Hematopoietic multipotent progenitor cell treated with erythropoietin and hydrocortisone succinate and interleukin-3 and kit ligand, for 8 days (in vitro differentiated cells): ENCODE measurements at regions not wholly inside any gene's neighbourhood (a gene's known extent, or its start where the extent isn't known, plus 50 kb on each side); places are given as distances from the start of the nearest gene placed in this dataset.
"Not testable (repeated sequence)": the region's sequence is repeated elsewhere in the genome, so short reads cannot be mapped to it uniquely, and the experiment has no call there.

ENCODE experiments used
- DNase-seq: peaks from one replicate; pipeline ENCODE4 v3.0.0-alpha.2; 2015

DNA sequence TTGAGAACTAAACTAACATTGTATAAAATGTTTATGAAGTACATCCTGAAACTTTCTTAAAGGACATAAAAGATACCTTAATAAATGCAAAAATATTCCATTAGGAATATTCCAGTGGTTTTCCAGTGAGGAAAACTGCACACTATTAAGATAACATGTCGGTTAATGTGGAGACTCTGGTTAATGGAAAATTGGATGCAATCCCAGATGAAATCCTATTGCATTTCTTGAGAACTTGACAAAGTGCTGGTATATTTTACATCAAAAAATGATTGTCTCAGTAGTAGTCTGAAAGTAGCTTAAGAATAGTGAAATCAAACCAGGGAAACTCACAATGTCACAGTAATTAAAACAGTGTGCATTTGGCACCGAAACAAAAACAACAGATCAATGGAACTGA is 202.5 kb upstream of the MON1B start:
- DNase-seq: no peak

DNA sequence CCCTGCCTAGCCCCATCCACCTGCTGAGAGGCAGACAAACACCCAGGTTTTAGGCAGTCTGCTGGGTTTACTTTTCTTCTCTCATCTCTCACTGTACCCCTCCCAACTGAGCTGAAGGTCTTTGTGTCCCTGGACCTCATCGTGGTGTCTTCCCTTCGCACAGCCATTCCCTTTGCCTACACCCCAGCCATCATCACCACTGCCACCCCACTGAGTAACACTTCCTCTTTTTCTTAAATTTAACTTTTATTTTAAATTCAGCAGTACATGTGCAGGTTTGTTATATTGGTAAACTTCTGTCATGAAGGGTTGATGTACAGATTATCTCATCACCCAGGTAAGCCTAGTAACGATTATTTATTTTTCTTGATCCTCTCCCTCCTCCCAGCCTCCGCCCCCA is 188.3 kb upstream of the MON1B start:
- no peak for DNase-seq

DNA sequence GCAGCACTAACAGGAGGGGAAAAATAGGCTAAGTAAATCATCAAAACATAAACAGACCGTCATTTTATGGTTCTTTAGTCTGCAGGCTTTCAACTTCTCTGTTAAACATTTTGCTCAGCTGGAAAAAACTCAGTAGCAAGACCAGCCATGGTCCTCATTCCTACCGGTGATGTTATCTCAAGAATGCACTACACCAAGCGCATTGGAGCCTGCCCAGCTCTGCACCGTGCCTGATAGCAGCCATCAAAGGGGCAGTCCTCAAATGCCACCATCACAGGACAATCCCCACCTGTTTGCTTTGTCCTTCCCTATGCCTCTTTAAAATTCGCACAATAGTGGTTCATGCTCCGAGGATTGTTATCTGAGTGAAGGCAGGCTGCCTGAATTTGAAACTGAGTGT is 181.5 kb upstream of the MON1B start:
- no peak for DNase-seq

DNA sequence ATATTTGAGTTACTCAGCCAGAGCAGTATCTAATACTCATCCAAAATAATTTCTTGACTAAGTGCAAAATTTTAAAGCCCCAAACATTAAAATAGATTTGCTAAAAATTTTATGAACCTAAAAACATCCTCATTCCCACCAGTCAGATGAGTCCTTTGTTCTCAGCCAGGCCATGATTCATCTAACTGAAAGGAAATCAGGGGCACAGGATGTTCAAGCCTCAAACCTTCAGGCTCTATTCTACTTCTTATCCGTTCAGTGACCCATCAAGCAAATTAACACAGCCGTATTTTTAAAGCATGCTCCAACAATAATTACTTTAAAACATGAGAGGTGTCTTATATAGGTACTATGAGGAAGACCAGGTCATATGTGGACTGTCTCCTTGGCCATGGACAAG is 176.5 kb upstream of the MON1B start:
- DNase-seq: no peak

DNA sequence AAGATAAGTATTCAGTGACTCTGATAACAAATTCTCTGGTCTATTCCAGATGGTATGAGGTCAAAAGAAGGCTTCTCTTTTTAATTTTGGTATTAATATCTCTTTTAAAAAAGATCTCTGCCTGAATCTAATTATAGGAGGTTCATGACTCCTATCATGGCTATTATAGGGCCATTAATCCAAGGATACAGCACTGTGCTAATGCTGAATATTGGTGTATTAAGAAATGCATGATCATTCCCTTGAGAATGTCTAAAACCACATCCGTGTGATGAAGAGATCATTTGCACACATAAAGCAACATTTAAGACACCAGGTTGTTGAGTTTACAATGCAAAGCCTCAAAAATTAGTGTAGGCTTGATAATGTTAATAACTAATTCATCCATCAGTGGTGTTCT is 160.4 kb upstream of the MON1B start:
- no peak for DNase-seq

DNA sequence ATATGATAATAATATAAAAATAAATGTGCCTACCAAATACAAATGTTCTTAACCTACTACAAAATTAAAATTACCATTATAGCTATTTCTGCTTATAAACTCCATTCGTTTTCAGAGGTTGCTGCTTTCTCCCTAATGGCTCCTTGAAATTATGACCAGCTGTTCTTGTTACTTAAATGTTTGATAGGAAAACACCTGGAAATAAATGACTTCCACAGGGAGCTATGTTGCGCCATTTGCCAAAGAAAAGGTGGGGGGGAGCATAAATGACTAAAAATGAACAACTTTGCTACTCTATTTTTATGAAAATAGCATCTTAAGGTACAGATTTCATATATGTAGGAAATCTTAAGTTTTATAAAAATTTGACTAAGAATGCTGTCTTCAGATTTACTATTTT is 157.5 kb upstream of the MON1B start:
- DNase-seq: no peak

DNA sequence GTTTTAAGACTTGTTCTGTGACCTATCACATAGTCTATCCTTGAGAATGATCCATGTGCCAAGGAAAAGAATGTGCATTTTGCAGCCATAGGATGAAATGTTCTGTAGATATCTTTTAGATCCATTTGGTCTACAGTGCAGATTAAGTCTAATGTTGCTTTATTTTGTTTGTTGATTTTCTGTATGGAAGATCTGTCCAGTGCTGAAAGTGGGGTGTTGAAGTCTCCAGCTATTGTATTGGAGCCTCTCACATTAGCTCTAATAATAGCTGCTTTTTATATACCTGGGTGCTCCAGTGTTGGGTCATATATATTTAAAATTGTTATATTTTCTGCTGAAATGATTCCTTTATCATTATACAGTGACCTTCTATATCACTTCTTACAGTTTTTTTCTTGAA is 155.6 kb upstream of the MON1B start:
- no peak for DNase-seq

DNA sequence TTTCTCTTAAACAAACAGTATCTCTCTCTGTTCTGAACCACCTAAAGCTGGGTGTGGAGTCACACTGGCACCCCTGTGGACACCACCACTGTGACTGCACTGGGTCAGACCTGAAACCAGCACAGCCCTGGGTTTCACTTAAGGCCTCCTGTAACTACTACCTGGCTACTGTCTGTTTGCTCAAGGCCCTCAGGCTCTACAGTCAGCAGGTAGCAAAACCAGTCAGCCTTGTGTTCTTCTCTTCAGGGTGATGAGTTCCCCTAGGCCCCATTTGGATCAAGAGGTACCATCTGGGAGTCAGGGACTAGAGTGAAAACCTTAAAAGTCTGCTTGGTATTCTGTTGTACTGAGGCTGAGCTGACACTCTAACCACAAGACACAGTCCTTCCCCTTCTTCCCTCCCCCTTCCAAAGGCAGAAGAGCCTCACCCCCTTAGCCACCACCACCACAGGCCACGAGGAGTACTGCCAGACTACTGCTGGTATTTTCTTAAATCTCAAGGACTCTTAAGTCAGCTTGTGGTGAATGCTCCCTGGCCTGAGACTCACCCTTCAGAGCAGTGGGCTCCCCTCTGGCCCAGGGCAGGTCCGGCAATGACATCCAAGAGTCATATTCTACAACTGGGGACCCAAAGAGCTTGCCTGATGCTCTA is 153.2 kb upstream of the MON1B start:
- no peak for DNase-seq

DNA sequence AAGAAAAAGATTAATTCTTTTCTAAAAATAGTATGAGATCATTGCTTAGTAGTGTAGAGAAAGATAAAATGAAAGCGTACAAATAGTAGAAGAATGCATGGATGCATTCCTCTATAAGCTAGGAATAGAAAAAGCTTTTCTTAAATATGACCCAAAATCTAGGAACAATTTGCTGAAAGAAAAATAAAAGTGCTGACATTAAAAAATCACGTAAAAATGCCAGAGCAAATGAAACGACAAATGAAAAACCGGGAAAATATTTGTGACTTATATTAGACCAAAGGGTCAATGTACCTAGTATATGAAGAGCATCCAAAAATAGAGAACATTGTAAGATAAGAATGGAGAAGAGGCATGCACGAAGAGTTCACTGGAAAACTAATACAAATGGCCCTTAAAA is 149.5 kb upstream of the MON1B start:
- no peak for DNase-seq

DNA sequence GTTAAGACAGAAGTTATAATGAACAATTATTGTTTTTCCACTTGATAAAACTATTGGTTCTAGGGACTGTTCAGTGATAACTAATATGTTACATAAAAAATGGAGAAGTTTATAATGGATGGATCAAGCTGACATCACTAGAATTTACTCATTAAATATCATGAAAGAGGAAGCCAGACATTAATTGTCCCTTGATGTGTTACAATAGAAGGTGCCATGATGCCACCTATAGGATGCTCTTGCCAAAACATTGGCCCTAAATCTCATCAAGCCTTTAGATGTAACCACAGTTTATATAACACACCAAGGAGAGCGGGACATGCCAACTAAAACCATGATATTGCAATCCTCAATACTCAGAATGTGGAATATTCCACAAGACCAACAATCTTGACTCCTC is 147.9 kb upstream of the MON1B start:
- no peak for DNase-seq

DNA sequence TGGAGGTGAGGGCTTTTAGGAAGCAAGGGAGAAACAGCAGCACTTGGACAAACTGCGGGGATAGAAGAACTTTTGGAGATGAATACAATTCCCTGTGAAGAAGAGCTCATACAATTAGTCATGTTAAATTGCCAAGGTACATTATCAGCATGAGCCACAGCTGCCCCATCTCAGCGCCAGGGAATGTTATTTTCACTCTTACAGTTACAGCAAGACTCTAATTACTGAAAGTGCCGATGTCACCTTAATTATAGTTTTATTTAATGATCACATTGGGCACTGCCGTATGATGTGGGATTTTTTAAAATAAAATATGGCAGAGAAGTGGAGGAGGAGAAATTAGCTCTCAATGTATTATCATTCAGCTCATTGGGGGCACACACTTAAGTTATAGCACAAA is 144.8 kb upstream of the MON1B start:
- no peak for DNase-seq

DNA sequence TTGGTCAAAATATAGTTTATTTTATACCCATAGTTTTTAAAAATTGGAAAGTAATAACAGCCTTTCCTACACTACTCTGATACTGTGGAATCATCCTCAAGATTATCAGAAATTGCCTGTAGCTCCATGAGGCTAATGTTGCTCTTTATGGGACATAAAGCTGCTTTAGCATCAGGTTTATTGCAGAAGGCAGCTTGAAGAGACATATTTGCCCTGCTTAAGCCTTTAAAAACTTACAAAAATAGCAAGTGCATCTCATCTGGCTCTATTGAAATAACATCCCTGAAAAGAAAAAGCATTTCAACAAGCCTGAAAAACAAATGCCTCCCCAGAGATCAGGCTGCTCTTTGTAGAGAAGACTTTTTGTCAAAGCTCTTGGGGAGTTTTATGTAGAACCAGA is 142.9 kb upstream of the MON1B start:
- no peak for DNase-seq

DNA sequence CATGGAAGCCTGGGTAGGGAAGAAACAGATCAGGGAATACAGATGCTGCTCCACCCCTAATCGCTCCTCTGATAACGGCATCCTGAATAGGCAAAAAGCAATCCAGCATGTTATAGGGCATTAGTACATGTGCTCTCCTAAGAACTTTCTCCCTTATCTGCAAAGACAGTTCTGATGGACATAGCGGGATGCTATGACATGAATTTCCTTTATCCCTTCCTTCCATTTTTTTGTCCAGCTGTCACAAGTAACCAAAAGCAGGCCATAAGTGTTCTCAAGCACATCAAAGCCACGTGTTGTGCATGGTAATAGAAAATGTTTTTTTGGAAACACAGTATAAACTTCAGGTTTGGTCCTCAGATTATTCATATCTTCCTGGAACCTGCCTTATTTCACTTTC is 141.4 kb upstream of the MON1B start:
- no peak for DNase-seq

DNA sequence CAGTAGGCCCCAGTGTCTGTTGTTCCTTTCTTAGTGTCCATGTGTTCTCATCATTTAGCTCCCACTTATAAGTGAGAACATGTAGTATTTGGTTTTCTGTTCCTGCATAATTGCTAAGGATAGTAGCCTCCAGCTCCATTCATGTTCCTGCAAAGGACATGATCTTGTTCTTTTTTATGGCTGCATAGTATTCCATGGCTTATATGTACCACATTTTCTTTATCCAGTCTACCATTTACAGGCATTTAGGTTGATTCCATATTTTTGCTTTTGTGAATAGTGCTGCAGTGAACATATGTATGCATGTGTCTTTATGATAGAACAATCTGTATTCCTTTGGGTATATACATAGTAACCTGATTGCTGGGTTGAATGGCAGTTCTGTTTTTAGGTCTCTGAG is 134.4 kb upstream of the MON1B start:
- not testable (repeated sequence) for DNase-seq

DNA sequence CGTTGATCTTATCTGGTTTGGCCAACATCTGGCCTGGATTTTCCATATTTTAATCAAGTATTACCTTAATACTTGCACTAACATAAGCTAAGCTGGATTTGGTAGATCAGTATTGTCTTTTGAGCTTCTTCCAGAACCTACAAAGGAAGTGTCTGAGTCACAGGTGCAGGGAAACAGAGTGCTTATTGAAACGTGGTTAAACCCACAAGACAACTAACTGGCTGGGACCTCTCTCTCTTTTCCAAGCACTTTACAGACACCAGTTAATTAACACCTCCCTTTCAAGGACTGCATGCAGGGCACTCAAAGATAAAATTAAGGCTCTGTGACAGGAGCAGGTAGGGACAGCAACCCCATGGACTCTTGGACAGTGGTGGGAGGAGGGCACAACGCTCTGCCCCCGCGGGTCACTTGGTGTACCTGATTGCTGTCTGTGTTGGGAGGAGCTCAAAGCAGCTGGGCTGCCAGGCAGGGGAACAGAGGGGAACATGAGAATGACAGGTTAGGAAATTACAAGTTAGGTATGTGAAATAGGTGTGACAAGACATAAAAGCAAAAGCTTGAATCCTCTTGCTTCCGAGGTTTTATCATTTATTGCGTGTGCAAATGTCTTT is 133.7 kb upstream of the MON1B start:
- no peak for DNase-seq

DNA sequence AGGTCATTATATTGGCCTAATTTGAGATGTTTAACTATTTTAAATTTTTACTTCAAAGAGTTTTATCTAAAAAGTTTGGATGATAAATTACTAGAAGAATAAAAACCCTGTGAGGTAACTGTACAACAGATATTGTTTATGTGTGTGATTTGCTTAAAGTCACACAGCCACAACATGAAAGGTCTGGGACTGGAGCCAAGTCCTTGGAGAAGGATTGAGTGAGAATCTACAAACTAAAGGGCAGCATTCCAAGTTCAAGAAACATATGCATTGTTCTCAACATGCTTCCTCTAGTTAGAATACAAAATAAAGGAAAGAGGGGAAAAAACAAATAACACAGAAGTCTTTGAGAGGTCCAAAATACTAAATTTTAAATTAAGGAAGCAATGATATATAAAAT is 131.5 kb upstream of the MON1B start:
- DNase-seq: no peak

DNA sequence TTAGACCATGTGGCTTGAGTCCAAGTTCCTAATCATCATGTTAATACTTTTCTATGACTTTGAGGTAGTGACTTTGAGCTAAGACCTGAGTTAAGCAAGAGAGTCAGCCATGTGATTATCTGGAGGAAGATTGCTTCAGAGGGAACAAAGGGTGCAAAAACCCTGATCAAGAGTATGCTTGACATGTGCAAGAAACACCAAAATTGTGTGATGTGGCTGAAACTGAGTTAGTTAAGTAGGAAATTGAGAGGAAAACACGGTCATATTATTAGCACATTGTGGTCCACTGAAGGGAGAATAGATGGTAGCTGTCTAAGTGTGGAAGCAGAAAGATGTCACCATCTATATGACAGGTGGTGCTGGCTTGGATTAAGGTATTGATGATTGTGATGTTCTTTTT is 130.4 kb upstream of the MON1B start:
- DNase-seq: no peak

DNA sequence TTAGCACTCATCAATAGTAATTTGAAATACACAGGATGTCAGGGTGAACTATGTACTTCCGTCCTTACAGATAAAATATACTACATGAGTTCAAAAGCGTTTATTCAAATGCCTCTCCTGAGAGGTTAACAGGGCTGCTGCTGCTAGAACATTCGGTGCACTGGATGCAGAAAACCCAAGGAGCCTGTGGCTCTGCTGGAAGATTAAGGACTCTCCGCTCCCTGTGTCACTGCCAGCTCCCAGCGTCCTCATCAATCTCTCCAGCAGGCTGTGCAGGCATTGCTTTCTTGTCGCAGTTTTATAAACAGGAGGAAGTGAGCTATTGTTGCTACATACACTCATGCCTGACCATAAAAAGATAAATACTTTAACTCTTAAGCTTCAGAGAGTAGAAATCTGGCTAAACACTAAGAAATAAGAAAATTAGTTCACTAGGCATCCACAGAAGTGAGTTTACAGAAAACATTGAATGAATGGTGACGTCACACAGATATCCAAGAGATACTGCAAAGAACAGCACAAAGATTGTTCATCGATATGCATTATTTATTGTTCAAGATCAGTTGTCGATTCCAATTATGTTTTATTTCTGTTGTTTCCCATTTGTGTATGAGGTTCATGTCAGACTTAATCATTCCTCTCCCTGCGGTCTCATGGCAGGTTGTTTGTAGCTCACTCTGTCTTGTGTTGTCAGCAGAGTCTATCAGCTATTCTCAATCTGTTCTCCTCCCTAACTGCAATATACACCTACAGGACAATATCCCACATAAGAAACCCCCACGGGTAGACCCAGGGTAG is 127.9 kb upstream of the MON1B start:
- no peak for DNase-seq

DNA sequence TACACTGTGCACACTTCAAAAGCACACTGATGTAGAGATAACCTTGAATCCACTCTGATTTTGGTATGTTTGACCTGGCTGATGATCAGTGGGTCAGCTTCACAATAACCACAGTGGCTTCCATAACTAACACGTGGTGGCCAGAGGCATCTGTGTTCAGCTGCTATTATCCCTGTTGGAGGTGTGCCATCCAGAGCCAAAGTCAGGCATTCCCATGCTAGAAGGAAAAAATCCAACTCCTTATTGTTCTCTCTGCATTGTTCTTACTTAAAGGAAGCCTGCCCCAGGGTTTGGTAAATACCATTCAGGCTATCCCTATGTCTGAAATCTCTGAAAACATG is 127.3 kb upstream of the MON1B start:
- no peak for DNase-seq

DNA sequence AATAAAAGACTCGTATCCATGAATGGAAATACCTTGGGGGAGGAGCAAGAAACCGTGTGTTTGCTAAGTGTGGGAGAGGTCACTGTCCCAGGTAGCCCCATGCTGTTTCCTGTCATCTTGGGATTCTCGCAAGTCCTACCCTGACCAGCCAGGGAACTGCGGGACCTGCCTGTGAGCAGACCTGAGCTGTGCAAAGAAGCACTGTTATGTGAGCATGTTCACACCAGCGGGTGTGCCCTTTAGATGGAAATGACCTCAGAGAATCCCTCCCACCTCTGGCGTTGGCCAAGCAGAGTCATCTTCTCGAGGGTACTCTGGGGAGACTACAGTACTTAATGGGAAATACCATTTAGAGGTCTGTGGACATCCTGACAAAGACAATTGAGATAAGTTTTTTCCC is 127.0 kb upstream of the MON1B start:
- DNase-seq: no peak

DNA sequence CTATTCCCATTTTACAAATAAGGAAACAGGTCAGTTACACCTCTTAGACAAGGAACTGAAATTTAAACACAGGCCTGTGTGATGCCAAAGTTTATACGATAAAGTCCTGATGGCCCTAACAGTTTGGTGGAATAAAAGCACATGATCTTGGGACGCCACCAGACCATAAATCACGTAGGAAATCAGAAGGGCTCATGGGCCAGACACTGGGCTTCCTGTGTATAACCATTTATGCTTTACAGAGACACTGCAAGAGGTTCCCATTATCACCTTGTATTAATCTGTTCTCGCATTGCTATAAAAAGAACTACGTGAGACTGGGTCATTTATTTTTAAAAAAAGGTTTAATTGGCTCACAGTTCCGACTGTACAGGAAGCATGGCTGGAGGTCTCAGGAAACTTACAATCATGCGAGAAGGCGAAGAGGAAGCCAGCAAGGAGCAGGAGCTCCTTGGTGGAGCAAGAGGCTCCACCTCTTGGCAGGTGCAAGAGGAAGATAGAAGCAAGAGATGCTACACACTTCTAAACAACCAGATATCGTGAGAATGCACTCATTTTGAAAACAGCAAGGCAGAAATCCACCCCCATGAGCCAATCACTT is 124.0 kb upstream of the MON1B start:
- no peak for DNase-seq

DNA sequence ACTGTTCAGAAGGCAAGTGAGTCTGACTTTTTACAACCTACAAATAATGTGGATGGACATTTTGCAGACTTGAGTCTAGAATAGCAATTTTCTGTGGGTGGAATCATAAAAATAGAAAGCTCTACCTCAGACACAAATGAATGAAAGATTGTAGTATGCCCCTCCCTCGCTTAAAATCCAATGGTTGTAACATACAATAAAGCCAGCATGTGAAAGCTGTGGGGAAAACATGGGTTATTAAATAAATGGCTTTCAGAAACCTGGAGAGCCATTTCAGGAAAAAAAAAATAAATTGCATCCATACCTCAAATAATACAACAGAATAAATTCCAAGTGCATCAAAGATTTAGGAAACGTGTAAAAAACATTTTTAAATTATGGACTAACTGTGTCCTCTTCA is 123.1 kb upstream of the MON1B start:
- DNase-seq: no peak

DNA sequence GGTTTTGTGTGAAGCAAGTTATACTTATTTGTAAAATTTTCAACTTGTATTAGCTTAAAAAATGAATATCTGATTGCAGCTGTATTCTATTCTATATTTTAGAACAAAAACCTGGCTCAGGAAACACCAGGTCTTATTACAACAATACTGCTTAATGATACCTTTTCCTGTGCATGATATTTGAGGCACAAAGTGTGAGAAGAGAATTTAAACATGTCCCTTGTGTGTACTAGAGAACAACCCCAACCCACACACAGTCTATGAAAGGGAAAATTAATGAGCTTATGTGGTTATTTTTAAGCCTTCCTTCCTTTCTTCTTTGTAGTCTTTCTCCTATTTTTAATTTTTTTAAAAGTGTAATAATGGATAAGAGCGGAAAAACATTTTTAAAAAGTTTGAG is 122.6 kb upstream of the MON1B start:
- DNase-seq: no peak

DNA sequence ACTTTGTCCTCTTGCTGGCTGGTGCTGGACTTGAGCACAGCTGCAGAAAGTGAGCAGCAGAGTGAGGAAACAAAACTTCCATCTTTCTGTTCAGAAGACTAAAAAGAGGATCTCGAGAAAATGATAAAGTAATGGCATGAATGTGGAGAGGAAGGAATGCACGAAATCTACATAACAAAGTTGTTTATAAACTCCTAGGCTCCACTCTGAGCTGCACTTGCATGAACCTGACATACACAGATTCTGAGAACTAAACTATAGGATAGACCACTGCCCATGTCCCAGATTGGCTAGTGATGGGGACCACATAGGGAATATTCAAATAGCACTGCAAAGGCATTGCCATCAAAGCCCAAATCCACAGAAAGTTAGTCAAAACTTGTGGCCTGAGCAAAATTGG is 121.1 kb upstream of the MON1B start:
- no peak for DNase-seq
